Smooth muscle cell (in vitro differentiated cells): ENCODE measurements at regions not wholly inside any gene's neighbourhood (a gene's known extent, or its start where the extent isn't known, plus 50 kb on each side); places are given as distances from the start of the nearest gene placed in this dataset.

Experiments
- DNase-seq: peaks from one replicate; lab custom pipeline; 2025; ENCODE audit not compliant: unreplicated experiment; lab: John Stamatoyannopoulos, UW
- H2AFZ ChIP-seq: fragments of 200-600 bp; sonication (generic); 2 replicates; pipeline ENCODE4 v1.6.0; 2016; ENCODE audit warnings: antibody characterized with exemption, low read depth, mild to moderate bottlenecking
- H3F3A ChIP-seq: fragments of 200-600 bp; sonication (generic); 2 replicates; pipeline ENCODE4 v1.6.0; 2017; ENCODE audit warnings: antibody characterized with exemption, low read depth
- H3K27ac ChIP-seq: fragments of 200-600 bp; sonication (generic); 2 replicates; pipeline ENCODE4 v1.5.1; 2016; ENCODE audit warnings: low read depth, mild to moderate bottlenecking
- H3K27me3 ChIP-seq: fragments of 200-600 bp; sonication (generic); 2 replicates; pipeline ENCODE4 v1.6.1; 2016; ENCODE audit warnings: low read depth, mild to moderate bottlenecking
- H3K36me3 ChIP-seq: fragments of 200-600 bp; sonication (generic); 2 replicates; pipeline ENCODE4 v1.5.1; 2016; ENCODE audit warnings: low read depth
- H3K4me1 ChIP-seq: fragments of 200-600 bp; sonication (generic); 2 replicates; pipeline ENCODE4 v1.5.1; 2016; ENCODE audit warnings: low read depth
- H3K4me2 ChIP-seq: fragments of 200-600 bp; sonication (generic); 2 replicates; pipeline ENCODE4 v1.6.0; 2016; ENCODE audit warnings: mild to moderate bottlenecking
- H3K4me3 ChIP-seq: fragments of 200-600 bp; sonication (generic); 2 replicates; pipeline ENCODE4 v1.5.1; 2016; ENCODE audit warnings: mild to moderate bottlenecking
- H3K79me2 ChIP-seq: fragments of 200-600 bp; sonication (generic); 2 replicates; pipeline ENCODE4 v1.6.0; 2016; ENCODE audit warnings: low read depth, mild to moderate bottlenecking
- H3K9ac ChIP-seq: fragments of 200-600 bp; sonication (generic); 2 replicates; pipeline ENCODE4 v1.6.0; 2016; ENCODE audit warnings: low read depth
- H3K9me3 ChIP-seq: fragments of 200-600 bp; sonication (generic); replicated peaks from 2 replicates; pipeline ENCODE4 v1.5.1; 2016; ENCODE audit warnings: low read depth
- H4K20me1 ChIP-seq: fragments of 200-600 bp; sonication (generic); 2 replicates; pipeline ENCODE4 v1.6.0; 2016; ENCODE audit warnings: low read depth
- CTCF ChIP-seq: fragments of 200-600 bp; sonication (generic); IDR thresholded peaks from 2 replicates; pipeline ENCODE4 v1.5.1; 2017; ENCODE audit warnings: borderline replicate concordance, mild to moderate bottlenecking, antibody characterized with exemption; ENCODE audit not compliant: insufficient read depth, poor library complexity, severe bottlenecking
- WGBS: methylation state at CpG from one replicate; pipeline ENCODE4 v1.1.7; 2016; ENCODE audit warnings: low lambda C conversion rate; 5-methylcytosine and 5-hydroxymethylcytosine counted together

- Histone ChIP-seq H3K9me3 (no peaks in the 10 kb centered on the region), H2AFZ (no peak overlapping the region), H3F3A (no peaks in the 10 kb centered on the region), H3K4me1 (no peaks in the 10 kb centered on the region), H3K79me2 (no peaks in the 10 kb centered on the region), H3K36me3 (no peaks in the 10 kb centered on the region), H3K9ac (no peak overlapping the region), H4K20me1 (no peaks in the 10 kb centered on the region), H3K4me3 (no peak overlapping the region), H3K4me2 (no peak overlapping the region), H3K27ac (no peak overlapping the region), H3K27me3 (peaks cover 20% of the 10 kb centered on the region)
- DNase-seq = no peak
- no peak for TF ChIP-seq CTCF
- 69% methylated on average over 3 of the region's 3 CpGs for WGBS
These were observed 115.6 kb upstream of the GUCA2B start for GRCh38 chr1:42037586-42037985.

- Histone ChIP-seq H3F3A (no peaks in the 10 kb centered on the region), H4K20me1 (no peaks in the 10 kb centered on the region), H3K36me3 (no peaks in the 10 kb centered on the region), H3K4me3 (no peak overlapping the region), H3K27me3 (peaks cover 21% of the 10 kb centered on the region), H3K27ac (no peak overlapping the region), H2AFZ (no peak overlapping the region), H3K79me2 (no peaks in the 10 kb centered on the region), H3K9me3 (no peaks in the 10 kb centered on the region), H3K4me2 (no peak overlapping the region), H3K4me1 (no peaks in the 10 kb centered on the region), H3K9ac (no peak overlapping the region)
- no peak for TF ChIP-seq CTCF
- no peak for DNase-seq
- 57% methylated on average over 1 of the region's 1 CpG for WGBS
These were observed 116.0 kb upstream of the GUCA2B start for GRCh38 chr1:42037161-42037560.

GRCh38 chr1:42035830-42036604 lies 117.2 kb upstream of the GUCA2B start:
- DNase-seq = peak; percentile 89
- Histone ChIP-seq H3K4me1 (no peaks in the 10 kb centered on the region), H3K9me3 (no peaks in the 10 kb centered on the region), H3K4me2 (peak overlapping the region; percentile 92), H3K4me3 (peak overlapping the region; percentile 80), H3K36me3 (no peaks in the 10 kb centered on the region), H4K20me1 (no peaks in the 10 kb centered on the region), H3K27me3 (peaks cover 21% of the 10 kb centered on the region), H3K9ac (no peak overlapping the region), H3F3A (no peaks in the 10 kb centered on the region), H3K27ac (no peak overlapping the region), H2AFZ (peak overlapping the region; percentile 75), H3K79me2 (no peaks in the 10 kb centered on the region)
- WGBS = 2% methylated on average over 29 of the region's 60 CpGs
- TF ChIP-seq CTCF = no peak

- Histone ChIP-seq H3K4me3 (peak overlapping the region; percentile 80), H3F3A (no peaks in the 10 kb centered on the region), H3K79me2 (no peaks in the 10 kb centered on the region), H3K9me3 (no peaks in the 10 kb centered on the region), H2AFZ (peak overlapping the region; percentile 71), H3K27ac (no peak overlapping the region), H3K4me2 (peak overlapping the region; percentile 92), H4K20me1 (no peaks in the 10 kb centered on the region), H3K27me3 (peaks cover 21% of the 10 kb centered on the region), H3K36me3 (no peaks in the 10 kb centered on the region), H3K4me1 (no peaks in the 10 kb centered on the region), H3K9ac (peak overlapping the region; percentile 0)
- peak; percentile 44 for DNase-seq
- 2% methylated on average over 40 of the region's 66 CpGs for WGBS
- peak; percentile 43 for TF ChIP-seq CTCF
These were observed 116.6 kb upstream of the HIVEP3 start for GRCh38 chr1:42035205-42035829.
